A549 (cell line): ENCODE measurements at regions not wholly inside any gene's neighbourhood (a gene's known extent, or its start where the extent isn't known, plus 50 kb on each side); places are given as distances from the start of the nearest gene placed in this dataset.

ENCODE experiments used
- ATAC-seq, 2 experiments: fragments of 200-7000 bp in 1 of 2; fragments of >200 bp in 1 of 2; cut with Nextera tagmentation in 1 of 2; cut with Tn5 transposase in 1 of 2; 3 replicates each; pipeline versions ENCODE4 v1.8.0 to v1.9.1; 2018 to 2020; ENCODE audit warnings: mild to moderate bottlenecking in 1 of 2, moderate library complexity in 1 of 2
- CTCF ChIA-PET: fragments of 300-600 bp; sonication (Branson Sonifier 250); formaldehyde crosslinking; extraction: SDS; loops from one replicate; lab custom pipeline; 2021; ENCODE audit warnings: antibody characterized with exemption, inconsistent platforms; lab: Yijun Ruan, JAX
- POLR2A ChIA-PET: fragments of 350-600 bp; formaldehyde crosslinking; extraction: SDS; loops from one replicate; lab custom pipeline; 2021; ENCODE audit warnings: antibody characterized with exemption, inconsistent platforms; lab: Yijun Ruan, JAX
- DNase-seq, 2 experiments: peaks; one replicate each; pipeline versions ENCODE4 v3.0.0 to v3.0.0-alpha.2; 2011 to 2016; ENCODE audit warnings: low read depth in 1 of 2, low spot score in 1 of 2
- FAIRE-seq: peaks from 2 replicates; lab custom pipeline; 2011; peaks lifted over from hg19 to GRCh38; lab: Jason Lieb, UNC
- H3K27ac ChIP-seq, 2 experiments: fragments of >200 bp; sonication (Bioruptor Twin); formaldehyde crosslinking; 3 replicates each; pipeline ENCODE4 v1.5.1; 2016 to 2017
- H3K4me1 ChIP-seq: fragments of >200 bp; sonication (Bioruptor Twin); formaldehyde crosslinking; 3 replicates; pipeline ENCODE4 v1.6.1; 2016
- H3K4me2 ChIP-seq: fragments of >200 bp; sonication (Bioruptor Twin); formaldehyde crosslinking; 3 replicates; pipeline ENCODE4 v1.6.1; 2016
- H3K4me3 ChIP-seq: fragments of >200 bp; sonication (Bioruptor Twin); formaldehyde crosslinking; 3 replicates; pipeline ENCODE4 v1.5.1; 2016
- H3K9me3 ChIP-seq: fragments of >200 bp; sonication (Bioruptor Twin); formaldehyde crosslinking; 3 replicates; pipeline ENCODE4 v1.6.1; 2016
- ATOH8 ChIP-seq: fragments of 250-450 bp; sonication (Bioruptor Pico); IDR thresholded peaks from 2 replicates; pipeline ENCODE4 v1.5.0; 2020; ENCODE audit warnings: low read depth, mild to moderate bottlenecking, moderate library complexity
- BCL3 ChIP-seq: fragments of >200 bp; sonication (Bioruptor Twin); formaldehyde crosslinking; IDR thresholded peaks from 3 replicates; pipeline ENCODE4 v1.6.1; 2016
- BHLHE40 ChIP-seq: IDR thresholded peaks from 2 replicates; pipeline ENCODE4 v1.6.1; 2012; ENCODE audit warnings: low read depth, low read length, inconsistent platforms
- CBX2 ChIP-seq: fragments of 200-600 bp; sonication (generic); IDR thresholded peaks from 2 replicates; pipeline ENCODE4 v1.6.1; 2016; ENCODE audit warnings: low read depth, mild to moderate bottlenecking, borderline replicate concordance
- CBX8 ChIP-seq: fragments of 200-600 bp; sonication (generic); IDR thresholded peaks from 2 replicates; pipeline ENCODE4 v1.6.1; 2016
- CEBPB ChIP-seq, 2 experiments: fragments of >200 bp in 1 of 2; sonication (Bioruptor Twin) in 1 of 2; formaldehyde crosslinking in 1 of 2; IDR thresholded peaks; 2 replicates each; pipeline ENCODE4 v1.6.1; 2012 to 2016
- CHD2 ChIP-seq: fragments of 150-350 bp; IDR thresholded peaks from 2 replicates; pipeline ENCODE4 v1.6.1; 2014; ENCODE audit warnings: low read length; ENCODE audit not compliant: partially characterized antibody
- CTCF ChIP-seq: fragments of >200 bp; sonication (Bioruptor Twin); formaldehyde crosslinking; IDR thresholded peaks from 3 replicates; pipeline ENCODE4 v1.5.1; 2016
- EP300 ChIP-seq, 2 experiments: fragments of >200 bp; sonication (Bioruptor Twin); formaldehyde crosslinking; IDR thresholded peaks; 2 replicates in 1 of 2; 3 replicates in 1 of 2; pipeline ENCODE4 v1.6.1; 2016 to 2017
- FOXS1 ChIP-seq: fragments of 250-450 bp; sonication (Bioruptor Pico); IDR thresholded peaks from 2 replicates; pipeline ENCODE4 v1.5.0; 2020; ENCODE audit warnings: mild to moderate bottlenecking, moderate library complexity
- HMGXB4 ChIP-seq: fragments of 250-450 bp; sonication (Bioruptor Pico); IDR thresholded peaks from 2 replicates; pipeline ENCODE4 v1.5.0; 2021; ENCODE audit warnings: mild to moderate bottlenecking, moderate library complexity, borderline replicate concordance
- HOXA7 ChIP-seq: fragments of 250-450 bp; sonication (Bioruptor Pico); IDR thresholded peaks from 2 replicates; pipeline ENCODE4 v1.5.0; 2020; ENCODE audit warnings: mild to moderate bottlenecking, moderate library complexity
- HOXB5 ChIP-seq: fragments of 250-450 bp; sonication (Bioruptor Pico); IDR thresholded peaks from 2 replicates; pipeline ENCODE4 v1.5.0; 2020; ENCODE audit warnings: mild to moderate bottlenecking, moderate library complexity
- JUN ChIP-seq, 2 experiments: fragments of >200 bp; sonication (Bioruptor Twin); formaldehyde crosslinking; IDR thresholded peaks; 2 replicates in 1 of 2; 3 replicates in 1 of 2; pipeline ENCODE4 v1.6.1; 2016 to 2017
- JUNB ChIP-seq: fragments of >200 bp; sonication (Bioruptor Twin); formaldehyde crosslinking; IDR thresholded peaks from 2 replicates; pipeline ENCODE4 v1.6.1; 2016
- KDM1A ChIP-seq: fragments of 200-600 bp; sonication (generic); IDR thresholded peaks from 2 replicates; pipeline ENCODE4 v1.6.1; 2016; ENCODE audit warnings: low read depth, mild to moderate bottlenecking
- KDM5A ChIP-seq: fragments of 200-600 bp; sonication (generic); IDR thresholded peaks from 2 replicates; pipeline ENCODE4 v1.6.1; 2016; ENCODE audit warnings: antibody characterized with exemption, mild to moderate bottlenecking
- MYC ChIP-seq: IDR thresholded peaks from 2 replicates; pipeline ENCODE4 v1.6.1; 2012; ENCODE audit warnings: mild to moderate bottlenecking, inconsistent platforms, low read length, improper control_type of control experiment, borderline replicate concordance
- NR3C1 ChIP-seq: fragments of >200 bp; sonication (Bioruptor Twin); formaldehyde crosslinking; IDR thresholded peaks from 3 replicates; pipeline ENCODE4 v1.6.1; 2017
- PBX3 ChIP-seq: IDR thresholded peaks from 2 replicates; pipeline ENCODE4 v1.6.1; 2012
- PHF8 ChIP-seq: fragments of 200-600 bp; sonication (generic); IDR thresholded peaks from 2 replicates; pipeline ENCODE4 v1.6.1; 2016; ENCODE audit warnings: low read depth, mild to moderate bottlenecking, antibody characterized with exemption, moderate library complexity, borderline replicate concordance
- POLR2A ChIP-seq: IDR thresholded peaks from 2 replicates; pipeline ENCODE4 v1.6.1; 2012; ENCODE audit warnings: mild to moderate bottlenecking, low read length
- POLR2AphosphoS2 ChIP-seq: conservative IDR thresholded peaks from 2 replicates; pipeline ENCODE4 v1.6.1; 2012; ENCODE audit warnings: low read length, improper control_type of control experiment, inconsistent platforms
- RAD21 ChIP-seq, 2 experiments: fragments of >200 bp in 1 of 2; sonication (Bioruptor Twin) in 1 of 2; formaldehyde crosslinking in 1 of 2; IDR thresholded peaks in 1 of 2; conservative IDR thresholded peaks in 1 of 2; 2 replicates in 1 of 2; 3 replicates in 1 of 2; pipeline ENCODE4 v1.6.1; 2012 to 2018; ENCODE audit warnings: inconsistent platforms in 1 of 2
- RARB ChIP-seq: fragments of 250-450 bp; sonication (Bioruptor Pico); IDR thresholded peaks from 2 replicates; pipeline ENCODE4 v1.8.0; 2021; ENCODE audit warnings: mild to moderate bottlenecking, moderate library complexity
- RFX5 ChIP-seq: fragments of 450-650 bp; IDR thresholded peaks from 2 replicates; pipeline ENCODE4 v1.7.1; 2014; ENCODE audit warnings: antibody characterized with exemption, mild to moderate bottlenecking, moderate library complexity
- RNF2 ChIP-seq: fragments of 200-600 bp; sonication (generic); IDR thresholded peaks from 2 replicates; pipeline ENCODE4 v1.6.1; 2016; ENCODE audit warnings: low read depth, mild to moderate bottlenecking, antibody characterized with exemption, moderate library complexity, borderline replicate concordance
- SMC3 ChIP-seq: fragments of >200 bp; sonication (Bioruptor Twin); formaldehyde crosslinking; IDR thresholded peaks from 3 replicates; pipeline ENCODE4 v1.6.1; 2018; ENCODE audit warnings: inconsistent platforms
- SREBF2 ChIP-seq: fragments of 450-650 bp; IDR thresholded peaks from 2 replicates; pipeline ENCODE4 v1.6.1; 2014; ENCODE audit warnings: mild to moderate bottlenecking, moderate library complexity
- USF2 ChIP-seq: fragments of 450-650 bp; IDR thresholded peaks from 2 replicates; pipeline ENCODE4 v1.6.1; 2014; ENCODE audit warnings: antibody characterized with exemption
- ZFP36 ChIP-seq: fragments of 450-650 bp; IDR thresholded peaks from 2 replicates; pipeline ENCODE4 v1.6.1; 2014; ENCODE audit warnings: borderline replicate concordance; ENCODE audit not compliant: partially characterized antibody
- ZSCAN20 ChIP-seq: fragments of 250-450 bp; sonication (Bioruptor Pico); IDR thresholded peaks from 2 replicates; pipeline ENCODE4 v1.8.0; 2022; ENCODE audit warnings: mild to moderate bottlenecking, moderate library complexity
- WGBS: methylation state at CpG from one replicate; pipeline ENCODE4 v1.1.6; 2017; ENCODE audit errors: missing lambda C conversion rate; 5-methylcytosine and 5-hydroxymethylcytosine counted together

GRCh38 chr1:228983661-228984060 is 248.4 kb downstream of the RHOU start:
- H3K4me1 ChIP-seq, result no peaks in the 10 kb centered on the region
- no peak overlapping the region for H3K4me2 ChIP-seq
- DNase-seq, result no peak
- ATAC-seq, result no peak
- ChIA-PET CTCF (interaction anchor here (0.7 to 2.1 kb wide), 4 partner anchors 9 to 249 kb away, joined by 3 to 8 read pairs (median 4); partner anchors contain the start of gene RHOU), POLR2A (no interaction called here)
- FAIRE-seq, result no peak
- H3K27ac ChIP-seq, result no peak overlapping the region
- no peak overlapping the region for H3K4me3 ChIP-seq
- TF ChIP-seq POLR2A (no peak), CBX8 (no peak), RFX5 (no peak), ZSCAN20 (CRISPR knock-in tag) (no peak), KDM5A (no peak), JUNB (no peak), CTCF (no peak), BCL3 (no peak), POLR2AphosphoS2 (no peak), PHF8 (no peak), EP300 (IDR thresholded peaks at IDR 0.05) (no peak), JUN (IDR thresholded peaks at IDR 0.05) (no peak), ATOH8 (CRISPR knock-in tag) (no peak), CHD2 (no peak), HOXA7 (no peak), CBX2 (no peak), RNF2 (no peak)
- no peaks in the 10 kb centered on the region for H3K9me3 ChIP-seq
- 85% methylated on average over 4 of the region's 4 CpGs for WGBS

GRCh38 chr1:228984107-228984506 is 248.8 kb downstream of the RHOU start:
- FAIRE-seq (no peak), DNase-seq (no peak), ATAC-seq (no peak)
- POLR2A ChIA-PET, result no interaction called here
- CTCF ChIA-PET, result interaction anchor here (0.7 to 2.1 kb wide), 3 partner anchors 8 to 249 kb away, joined by 3 to 8 read pairs (median 3); partner anchors contain the start of gene RHOU
- Histone ChIP-seq H3K4me3 (no peak overlapping the region), H3K4me1 (no peaks in the 10 kb centered on the region), H3K27ac (no peak overlapping the region), H3K4me2 (no peak overlapping the region), H3K9me3 (no peaks in the 10 kb centered on the region)
- WGBS, result 80% methylated on average over 1 of the region's 1 CpG
- TF ChIP-seq MYC, result no peak
- no peak for TF ChIP-seq CEBPB (IDR thresholded peaks at IDR 0.05)
- TF ChIP-seq RARB (CRISPR knock-in tag), result no peak
- no peak for TF ChIP-seq HOXB5 (CRISPR knock-in tag)
- no peak for TF ChIP-seq NR3C1
- TF ChIP-seq BHLHE40, result no peak
- no peak for TF ChIP-seq ATOH8 (CRISPR knock-in tag)
- TF ChIP-seq SREBF2, result no peak
- TF ChIP-seq ZFP36, result no peak
- no peak for TF ChIP-seq SMC3
- no peak for TF ChIP-seq FOXS1 (CRISPR knock-in tag)
- no peak for TF ChIP-seq RAD21 (conservative IDR thresholded peaks at IDR 0.05 in 1 of 2, IDR thresholded peaks at IDR 0.05 in 1 of 2)
- no peak for TF ChIP-seq USF2
- TF ChIP-seq KDM1A, result no peak
- TF ChIP-seq PBX3, result no peak
- TF ChIP-seq HMGXB4 (CRISPR knock-in tag), result no peak
